ENCODE measurements at regions not wholly inside any gene's neighbourhood (a gene's known extent, or its start where the extent isn't known, plus 50 kb on each side); places are given as distances from the start of the nearest gene placed in this dataset.
"Not testable (repeated sequence)": the region's sequence is repeated elsewhere in the genome, so short reads cannot be mapped to it uniquely, and the experiment has no call there.

- not testable (repeated sequence) for TF ChIP-seq CTCF, POLR2A (IDR thresholded peaks at IDR 0.05)
These were observed 208.4 kb downstream of the LAT start for GRCh38 chr16:29193248-29193574.

All from body of pancreas (tissue), 4 donors.